GOT3 (cell line): ENCODE measurements at regions not wholly inside any gene's neighbourhood (a gene's known extent, or its start where the extent isn't known, plus 50 kb on each side); places are given as distances from the start of the nearest gene placed in this dataset.

ENCODE experiments used
- DNase-seq: peaks from one replicate; lab custom pipeline; 2025; ENCODE audit warnings: mixed read lengths; lab: John Stamatoyannopoulos, UW

GRCh38 chr11:16685914-16686313, 52.5 kb upstream of the C11orf58 start:
- DNase-seq = no peak

GRCh38 chr11:16678466-16679116, 59.9 kb upstream of the C11orf58 start:
- DNase-seq = no peak

GRCh38 chr11:16669799-16670415, 68.5 kb upstream of the C11orf58 start:
- no peak for DNase-seq

GRCh38 chr11:16632295-16633200, 105.9 kb upstream of the C11orf58 start:
- no peak for DNase-seq

- DNase-seq = no peak
Observed at GRCh38 chr11:16630651-16631050, 107.8 kb upstream of the C11orf58 start.

- no peak for DNase-seq
Observed at GRCh38 chr11:16618431-16618830, 120.0 kb upstream of the C11orf58 start.

GRCh38 chr11:16615480-16615879, 123.0 kb upstream of the C11orf58 start:
- DNase-seq = no peak

- DNase-seq = peak; percentile 25
Observed at GRCh38 chr11:16613512-16614381, 124.7 kb upstream of the C11orf58 start.

GRCh38 chr11:16613262-16613511, 125.3 kb upstream of the C11orf58 start:
- DNase-seq = no peak

GRCh38 chr11:16612566-16613261, 125.7 kb upstream of the C11orf58 start:
- DNase-seq = no peak

- DNase-seq = no peak
Observed at GRCh38 chr11:16611926-16612565, 126.4 kb upstream of the C11orf58 start.

- DNase-seq = no peak
Observed at GRCh38 chr11:16611401-16611921, 127.0 kb upstream of the C11orf58 start.

- DNase-seq = no peak
Observed at GRCh38 chr11:16610738-16611388, 127.6 kb upstream of the C11orf58 start.

- no peak for DNase-seq
Observed at GRCh38 chr11:16610213-16610737, 128.2 kb upstream of the C11orf58 start.

GRCh38 chr11:16609769-16610168, 128.7 kb upstream of the C11orf58 start:
- no peak for DNase-seq

GRCh38 chr11:16607675-16608644, 130.5 kb upstream of the C11orf58 start:
- no peak for DNase-seq

- DNase-seq = no peak
Observed at GRCh38 chr11:16606784-16607674, 131.4 kb upstream of the C11orf58 start.
